Activated naive CD8-positive, alpha-beta T cell treated with anti-CD3 and anti-CD28 coated beads, Interleukin-2, amount 10 ng/mL, durations not matched to agents 7 days and 5 days (primary cell): ENCODE measurements at regions not wholly inside any gene's neighbourhood (a gene's known extent, or its start where the extent isn't known, plus 50 kb on each side); places are given as distances from the start of the nearest gene placed in this dataset.
"Not testable (repeated sequence)": the region's sequence is repeated elsewhere in the genome, so short reads cannot be mapped to it uniquely, and the experiment has no call there.

Source experiments
- ATAC-seq: fragments of 150-1000 bp; cut with Tn5 transposase; one replicate; pipeline ENCODE4 v1.10.0; 2021; ENCODE audit warnings: low read depth, moderate library complexity
- POLR2A ChIA-PET: fragments of 350-600 bp; sonication (Branson Sonifier 250); formaldehyde crosslinking; loops from one replicate; lab custom pipeline; 2021; ENCODE audit warnings: antibody characterized with exemption; lab: Charles Lee
- DNase-seq: peaks from one replicate; pipeline ENCODE4 v3.0.0; 2021
- H3K27ac Mint-ChIP-seq: one replicate; pipeline ENCODE4 v1.8.0; 2022; ENCODE audit warnings: mild to moderate bottlenecking, mixed read lengths
- H3K27me3 Mint-ChIP-seq: one replicate; pipeline ENCODE4 v1.8.0; 2022; ENCODE audit warnings: mild to moderate bottlenecking, moderate library complexity, mixed read lengths
- H3K36me3 Mint-ChIP-seq: one replicate; pipeline ENCODE4 v1.8.0; 2021; ENCODE audit warnings: mild to moderate bottlenecking, mixed read lengths
- H3K4me1 Mint-ChIP-seq: one replicate; pipeline ENCODE4 v1.8.0; 2021; ENCODE audit warnings: mixed read lengths
- H3K4me3 Mint-ChIP-seq: one replicate; pipeline ENCODE4 v1.8.0; 2022; ENCODE audit warnings: mild to moderate bottlenecking, moderate library complexity, mixed read lengths
- H3K9me3 Mint-ChIP-seq: one replicate; pipeline ENCODE4 v1.8.0; 2021; ENCODE audit warnings: mixed read lengths

- ATAC-seq = no peak
- no peaks in the 10 kb centered on the region for H3K36me3 Mint-ChIP-seq
- POLR2A ChIA-PET = no interaction called here
- no peak overlapping the region for H3K4me3 Mint-ChIP-seq
- no peak overlapping the region for H3K27ac Mint-ChIP-seq
- no peaks in the 10 kb centered on the region for H3K27me3 Mint-ChIP-seq
- H3K9me3 Mint-ChIP-seq = peaks cover 2% of the 10 kb centered on the region
- no peak for DNase-seq
- H3K4me1 Mint-ChIP-seq = no peaks in the 10 kb centered on the region
Measured at GRCh38 chr5:8831251-8831650, 714.6 kb downstream of the SEMA5A start.

- no peak overlapping the region for H3K4me3 Mint-ChIP-seq
- POLR2A ChIA-PET = no interaction called here
- DNase-seq (no peak), ATAC-seq (no peak)
- H3K4me1 Mint-ChIP-seq = no peaks in the 10 kb centered on the region
- H3K27ac Mint-ChIP-seq = no peak overlapping the region
- no peaks in the 10 kb centered on the region for H3K27me3 Mint-ChIP-seq
- H3K36me3 Mint-ChIP-seq = no peaks in the 10 kb centered on the region
- H3K9me3 Mint-ChIP-seq = peaks cover 2% of the 10 kb centered on the region
Measured at GRCh38 chr5:8831854-8832253, 714.0 kb downstream of the SEMA5A start.

- no peak overlapping the region for H3K4me3 Mint-ChIP-seq
- H3K27me3 Mint-ChIP-seq = no peaks in the 10 kb centered on the region
- ATAC-seq = no peak
- DNase-seq = no peak
- POLR2A ChIA-PET = no interaction called here
- peaks cover 5% of the 10 kb centered on the region for H3K9me3 Mint-ChIP-seq
- no peak overlapping the region for H3K27ac Mint-ChIP-seq
- no peaks in the 10 kb centered on the region for H3K36me3 Mint-ChIP-seq
- H3K4me1 Mint-ChIP-seq = no peaks in the 10 kb centered on the region
Measured at GRCh38 chr5:8839361-8840055, 706.4 kb downstream of the SEMA5A start.

- POLR2A ChIA-PET = no interaction called here
- Mint-ChIP-seq H3K4me1 (no peaks in the 10 kb centered on the region), H3K36me3 (no peaks in the 10 kb centered on the region), H3K9me3 (peaks cover 5% of the 10 kb centered on the region), H3K27me3 (no peaks in the 10 kb centered on the region), H3K4me3 (no peak overlapping the region), H3K27ac (no peak overlapping the region)
- no peak for ATAC-seq
- DNase-seq = no peak
Measured at GRCh38 chr5:8840237-8840636, 705.6 kb downstream of the SEMA5A start.

- ATAC-seq, H3K9me3 Mint-ChIP-seq, POLR2A ChIA-PET, DNase-seq, H3K4me1 Mint-ChIP-seq, H3K27me3 Mint-ChIP-seq, H3K27ac Mint-ChIP-seq, H3K4me3 Mint-ChIP-seq, H3K36me3 Mint-ChIP-seq: not testable (repeated sequence)
Measured at GRCh38 chr5:8840746-8841145, 705.1 kb downstream of the SEMA5A start.

GRCh38 chr5:8842971-8843551 is 702.8 kb downstream of the SEMA5A start:
- peaks cover 5% of the 10 kb centered on the region for H3K9me3 Mint-ChIP-seq
- no peak overlapping the region for H3K4me3 Mint-ChIP-seq
- H3K27me3 Mint-ChIP-seq = no peaks in the 10 kb centered on the region
- H3K36me3 Mint-ChIP-seq = no peaks in the 10 kb centered on the region
- POLR2A ChIA-PET = no interaction called here
- H3K27ac Mint-ChIP-seq = no peak overlapping the region
- DNase-seq = no peak
- no peaks in the 10 kb centered on the region for H3K4me1 Mint-ChIP-seq
- ATAC-seq = no peak

GRCh38 chr5:8843771-8844170 is 702.1 kb downstream of the SEMA5A start:
- ATAC-seq = no peak
- Mint-ChIP-seq H3K4me3 (no peak overlapping the region), H3K36me3 (no peaks in the 10 kb centered on the region), H3K9me3 (peaks cover 5% of the 10 kb centered on the region), H3K27ac (no peak overlapping the region), H3K27me3 (no peaks in the 10 kb centered on the region), H3K4me1 (no peaks in the 10 kb centered on the region)
- POLR2A ChIA-PET = no interaction called here
- DNase-seq = no peak

- POLR2A ChIA-PET = no interaction called here
- no peak overlapping the region for H3K4me3 Mint-ChIP-seq
Measured at GRCh38 chr5:8844206-8844605, 701.7 kb downstream of the SEMA5A start.

GRCh38 chr5:8844847-8845246 is 701.0 kb downstream of the SEMA5A start:
- H3K4me3 Mint-ChIP-seq = no peak overlapping the region
- POLR2A ChIA-PET = no interaction called here
- no peaks in the 10 kb centered on the region for H3K36me3 Mint-ChIP-seq
- DNase-seq (no peak), ATAC-seq (no peak)
- H3K27ac Mint-ChIP-seq = no peak overlapping the region
- no peaks in the 10 kb centered on the region for H3K4me1 Mint-ChIP-seq
- no peaks in the 10 kb centered on the region for H3K27me3 Mint-ChIP-seq
- H3K9me3 Mint-ChIP-seq = peaks cover 5% of the 10 kb centered on the region

More at GRCh38 chr5:8844206-8844605, 701.7 kb downstream of the SEMA5A start:
- no peaks in the 10 kb centered on the region for H3K4me1 Mint-ChIP-seq
- no peaks in the 10 kb centered on the region for H3K36me3 Mint-ChIP-seq
- ATAC-seq (no peak), DNase-seq (no peak)
- no peak overlapping the region for H3K27ac Mint-ChIP-seq
- no peaks in the 10 kb centered on the region for H3K27me3 Mint-ChIP-seq
- peaks cover 5% of the 10 kb centered on the region for H3K9me3 Mint-ChIP-seq

- ATAC-seq (no peak), DNase-seq (no peak)
- Mint-ChIP-seq H3K4me1 (no peaks in the 10 kb centered on the region), H3K36me3 (no peaks in the 10 kb centered on the region), H3K4me3 (no peak overlapping the region), H3K27me3 (no peaks in the 10 kb centered on the region), H3K9me3 (peaks cover 4% of the 10 kb centered on the region), H3K27ac (no peak overlapping the region)
- POLR2A ChIA-PET = no interaction called here
Measured at GRCh38 chr5:8845296-8845695, 700.6 kb downstream of the SEMA5A start.

- Mint-ChIP-seq H3K36me3 (no peaks in the 10 kb centered on the region), H3K4me1 (no peaks in the 10 kb centered on the region), H3K9me3 (peaks cover 1% of the 10 kb centered on the region), H3K27me3 (no peaks in the 10 kb centered on the region), H3K4me3 (no peak overlapping the region), H3K27ac (no peak overlapping the region)
- ATAC-seq (no peak), DNase-seq (no peak)
- POLR2A ChIA-PET = no interaction called here
Measured at GRCh38 chr5:8848366-8848765, 697.5 kb downstream of the SEMA5A start.

- Mint-ChIP-seq H3K27ac (no peak overlapping the region), H3K4me1 (no peaks in the 10 kb centered on the region), H3K36me3 (no peaks in the 10 kb centered on the region), H3K4me3 (no peak overlapping the region), H3K27me3 (no peaks in the 10 kb centered on the region), H3K9me3 (peaks cover 1% of the 10 kb centered on the region)
- ATAC-seq (no peak), DNase-seq (no peak)
- POLR2A ChIA-PET = no interaction called here
Measured at GRCh38 chr5:8848997-8849594, 696.8 kb downstream of the SEMA5A start.

GRCh38 chr5:8851101-8851500 is 694.8 kb downstream of the SEMA5A start:
- ATAC-seq (no peak), DNase-seq (no peak)
- H3K4me1 Mint-ChIP-seq = no peaks in the 10 kb centered on the region
- H3K27ac Mint-ChIP-seq = no peak overlapping the region
- POLR2A ChIA-PET = no interaction called here
- no peak overlapping the region for H3K4me3 Mint-ChIP-seq
- H3K27me3 Mint-ChIP-seq = no peaks in the 10 kb centered on the region
- peaks cover 1% of the 10 kb centered on the region for H3K9me3 Mint-ChIP-seq
- no peaks in the 10 kb centered on the region for H3K36me3 Mint-ChIP-seq

GRCh38 chr5:8857051-8857450 is 688.8 kb downstream of the SEMA5A start:
- Mint-ChIP-seq H3K27me3 (no peaks in the 10 kb centered on the region), H3K4me1 (no peaks in the 10 kb centered on the region), H3K9me3 (peaks cover 1% of the 10 kb centered on the region), H3K27ac (no peak overlapping the region), H3K4me3 (no peak overlapping the region), H3K36me3 (no peaks in the 10 kb centered on the region)
- ATAC-seq (no peak), DNase-seq (no peak)
- POLR2A ChIA-PET = no interaction called here
